ENCODE measurements at regions not wholly inside any gene's neighbourhood (a gene's known extent, or its start where the extent isn't known, plus 50 kb on each side); places are given as distances from the start of the nearest gene placed in this dataset.

DNA sequence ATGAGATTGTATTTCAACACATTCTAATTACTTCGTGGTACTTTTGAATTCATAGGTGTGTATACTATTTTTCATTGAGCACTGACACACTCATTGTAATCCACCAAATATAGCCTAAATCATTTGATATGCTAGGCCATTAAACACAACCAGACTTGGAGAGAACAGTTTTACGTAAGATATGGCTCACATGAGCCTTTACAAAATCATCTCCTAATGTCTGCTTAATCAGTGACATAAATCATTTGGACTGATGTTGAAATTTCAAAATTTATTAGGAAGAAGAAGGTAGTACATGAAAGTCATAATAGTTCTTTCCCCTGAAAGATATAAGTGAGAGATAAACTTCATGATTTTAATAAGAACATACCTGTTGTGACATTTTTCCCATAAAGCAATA, 550.2 kb upstream of the LINC00305 start:
- TF ChIP-seq POLR2A (IDR thresholded peaks at IDR 0.05; ENCODE audit: low read length) (no peak), GATA1 (IDR thresholded peaks at IDR 0.05; ENCODE audit: low read depth, low read length) (no peak)
